GM21576 (cell line): ENCODE measurements at regions not wholly inside any gene's neighbourhood (a gene's known extent, or its start where the extent isn't known, plus 50 kb on each side); places are given as distances from the start of the nearest gene placed in this dataset.

Experiments
- ATAC-seq: cut with Tn5 transposase; IDR thresholded peaks from one replicate; pipeline ENCODE4 v1.9.1; 2021; ENCODE audit warnings: mild to moderate bottlenecking, moderate library complexity; ENCODE audit not compliant: unreplicated experiment

GRCh38 chr6:147063469-147064031, 140.7 kb upstream of the STXBP5 start:
- ATAC-seq = no peak

DNA sequence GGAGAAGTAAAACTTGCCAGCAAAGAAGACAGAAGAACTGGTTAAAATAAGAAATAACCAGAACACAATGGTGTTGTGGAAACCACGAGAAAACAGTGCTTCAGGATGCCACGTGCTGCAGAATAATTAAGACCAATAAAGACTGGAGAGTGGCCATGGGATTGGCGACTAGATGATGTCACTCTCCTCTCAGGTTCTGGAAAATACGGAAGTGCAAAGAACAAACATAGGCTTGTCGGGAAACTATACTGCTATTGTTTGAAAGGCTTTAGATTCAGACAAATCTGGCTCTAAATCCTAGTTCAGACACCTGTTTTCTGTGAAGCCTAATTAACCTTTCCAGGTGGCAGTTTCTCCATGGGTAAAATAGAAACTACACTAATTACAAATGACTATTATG, 138.4 kb upstream of the STXBP5 start:
- no peak for ATAC-seq

- ATAC-seq = no peak
These were observed 137.0 kb upstream of the STXBP5 start for GRCh38 chr6:147067184-147067583.

DNA sequence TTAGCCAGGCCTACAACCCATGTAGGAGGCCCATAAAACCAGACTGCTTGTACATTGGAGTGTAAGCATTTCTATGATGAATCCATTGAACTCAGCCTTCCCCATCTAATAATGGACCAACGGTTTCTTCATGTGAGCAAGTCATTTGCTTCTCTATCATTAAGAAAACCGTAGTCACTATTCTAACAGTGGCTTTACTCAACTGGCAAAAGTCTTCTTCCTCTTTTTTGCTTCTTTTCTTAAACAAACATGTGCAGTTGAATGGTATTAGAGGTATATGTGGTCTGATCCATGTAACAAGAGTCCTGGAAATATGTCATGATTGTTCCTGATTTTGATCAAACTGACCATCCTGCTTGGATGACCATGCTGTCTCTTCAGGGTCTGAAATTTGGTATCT, 132.4 kb upstream of the STXBP5 start:
- ATAC-seq = no peak

DNA sequence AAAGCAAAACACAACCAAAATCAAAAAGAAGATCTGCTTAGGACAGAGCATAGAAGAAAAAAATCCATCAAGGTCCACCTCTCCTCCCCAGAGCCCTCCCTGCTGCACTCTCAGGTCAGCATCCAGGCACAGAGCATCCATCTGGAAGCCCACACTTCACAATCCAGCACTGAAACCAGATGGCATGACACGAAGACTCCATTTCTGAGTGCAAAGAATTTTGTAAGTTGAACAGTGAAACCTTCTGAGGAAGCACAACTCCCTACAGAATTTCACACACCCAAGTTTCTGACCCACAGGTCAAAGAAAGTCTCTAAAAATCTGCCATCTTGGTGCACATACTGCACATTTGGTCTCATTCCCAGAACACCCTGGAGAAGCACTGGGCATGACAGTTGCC, 128.8 kb upstream of the STXBP5 start:
- ATAC-seq = no peak

DNA sequence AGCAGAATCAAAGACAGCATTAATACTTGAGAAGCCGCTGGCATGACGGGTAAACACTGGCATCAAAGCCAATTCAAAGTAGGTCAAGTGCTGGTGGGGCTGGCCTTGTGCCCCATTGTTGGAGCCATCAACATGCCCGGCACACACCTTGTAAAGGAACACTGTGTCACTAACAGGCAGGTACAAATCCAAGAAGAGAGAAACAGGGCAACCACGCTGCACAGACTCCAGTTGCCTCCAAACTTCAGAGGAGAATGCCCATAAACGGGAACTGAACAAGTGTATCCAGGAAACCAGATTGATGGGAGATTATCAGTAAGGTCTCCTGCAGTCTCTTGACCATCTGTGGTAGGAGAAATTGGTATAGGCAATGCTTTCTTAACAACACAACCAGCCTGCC, 127.0 kb upstream of the STXBP5 start:
- ATAC-seq = no peak

DNA sequence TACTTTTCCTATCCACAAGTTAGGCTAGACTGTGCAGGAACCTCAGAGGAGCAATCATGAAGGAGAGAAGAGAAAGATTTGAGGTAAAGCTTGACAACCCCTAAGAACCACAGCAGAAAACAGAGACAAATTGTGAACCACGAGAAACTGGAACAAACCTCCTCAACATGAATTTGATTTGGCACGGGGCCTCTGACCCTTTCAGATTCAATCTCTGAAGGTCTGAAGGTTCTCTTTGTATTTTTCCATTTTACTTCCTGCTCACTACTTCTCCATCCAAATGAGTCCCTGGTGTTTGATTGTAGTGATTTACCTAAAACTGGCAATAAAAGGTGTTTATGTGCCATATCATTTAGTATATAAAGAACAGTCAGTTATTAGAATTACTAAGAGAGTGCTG, 126.1 kb upstream of the STXBP5 start:
- ATAC-seq = no peak

DNA sequence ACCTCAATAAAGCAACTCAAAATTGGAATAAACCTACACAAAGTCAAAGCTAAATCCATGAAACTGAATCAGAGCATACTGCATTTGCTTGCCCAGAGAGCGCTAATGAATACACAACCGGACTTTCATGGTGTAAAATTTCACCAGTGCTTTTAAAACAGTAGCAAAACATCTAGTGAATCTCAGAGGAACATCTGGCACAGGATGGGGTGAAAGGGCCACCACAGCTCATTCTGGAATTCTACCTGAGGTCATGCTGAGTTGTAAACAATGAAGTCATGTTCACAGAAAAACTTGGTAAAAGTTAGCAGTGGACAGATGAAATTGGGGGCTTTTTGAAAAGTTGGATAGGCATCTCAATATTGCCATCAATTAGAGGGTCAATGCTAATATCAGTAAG, 125.6 kb upstream of the STXBP5 start:
- ATAC-seq = no peak

DNA sequence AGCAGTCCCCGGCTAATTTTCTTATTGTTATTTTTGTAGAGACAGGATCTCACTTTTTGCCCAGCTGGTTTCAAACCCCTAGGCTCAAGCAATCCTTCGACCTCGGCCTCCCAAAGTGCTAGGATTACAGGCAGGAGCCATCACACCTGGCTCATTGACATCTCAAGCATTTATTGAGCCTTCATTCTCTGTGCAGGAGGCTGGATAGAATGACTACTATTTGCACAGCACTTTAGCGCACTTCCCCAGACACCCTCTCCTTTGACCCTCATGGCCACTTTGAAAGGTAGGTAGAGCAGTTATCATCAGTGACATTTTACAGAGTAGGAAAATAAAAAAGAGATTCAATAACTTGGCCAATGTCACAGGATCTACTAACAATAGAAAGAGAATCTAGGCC, 124.0 kb upstream of the STXBP5 start:
- ATAC-seq = no peak

- no peak for ATAC-seq
These were observed 123.1 kb upstream of the STXBP5 start for GRCh38 chr6:147081076-147081609.

GRCh38 chr6:147087641-147088040, 116.6 kb upstream of the STXBP5 start:
- no peak for ATAC-seq

DNA sequence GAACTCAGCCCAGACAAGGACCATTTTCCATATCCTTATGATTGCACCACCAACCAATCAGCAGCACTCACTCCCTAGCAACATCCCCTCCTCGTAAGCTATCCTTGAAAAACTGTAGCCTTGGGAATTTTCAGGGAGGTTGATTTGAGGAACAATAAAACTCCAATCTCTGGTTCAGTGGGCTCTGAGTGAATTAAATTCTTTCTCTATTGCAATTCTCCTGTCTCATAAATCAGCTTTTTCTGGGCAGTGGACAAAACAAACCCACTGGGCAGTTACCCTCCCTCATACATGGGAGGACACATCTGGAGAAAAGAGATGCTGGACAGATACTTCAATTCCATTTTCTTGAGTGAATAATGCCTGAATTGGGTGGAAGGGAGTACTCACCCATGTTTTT, 115.4 kb upstream of the STXBP5 start:
- no peak for ATAC-seq

DNA sequence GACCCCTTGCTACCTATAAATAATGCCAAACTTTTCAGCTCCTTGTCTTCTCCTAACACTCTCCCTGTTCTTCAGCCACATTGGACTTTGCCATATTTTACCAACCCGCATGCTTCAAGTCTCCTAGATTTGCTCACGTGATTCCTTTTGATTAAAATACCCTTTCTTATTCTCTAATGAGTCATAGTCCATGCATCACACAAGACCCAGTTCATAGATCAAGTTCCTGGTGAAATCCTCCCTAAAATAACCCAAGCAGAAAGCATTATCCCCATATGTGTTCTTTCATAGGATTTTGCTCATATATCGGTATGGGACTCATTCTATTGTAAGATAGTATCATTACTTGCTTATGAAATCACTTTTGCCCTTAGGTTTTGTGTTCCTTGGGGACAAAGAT, 108.9 kb upstream of the STXBP5 start:
- no peak for ATAC-seq

- ATAC-seq = no peak
These were observed 104.2 kb upstream of the STXBP5 start for GRCh38 chr6:147099974-147100373.

DNA sequence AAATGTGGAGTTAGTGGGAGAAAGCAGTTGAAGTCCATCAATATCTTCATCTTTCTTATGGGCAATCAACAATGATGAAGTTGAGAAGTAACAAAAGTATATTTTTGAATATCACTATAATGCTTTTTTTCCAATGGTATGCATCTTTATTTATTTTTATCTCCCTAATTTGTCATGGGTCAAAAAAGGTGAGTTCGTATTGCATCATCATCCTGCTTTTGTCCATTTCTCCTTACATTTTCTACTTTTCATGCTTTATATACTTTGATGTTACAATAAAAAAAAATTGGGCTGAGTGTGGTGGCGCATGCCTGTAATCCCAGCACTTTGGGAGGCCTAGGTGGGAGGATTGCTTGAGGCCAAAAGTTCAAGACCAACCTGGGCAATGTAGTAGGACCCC, 101.2 kb upstream of the STXBP5 start:
- ATAC-seq = no peak

- no peak for ATAC-seq
These were observed 100.5 kb upstream of the STXBP5 start for GRCh38 chr6:147103694-147104093.

- ATAC-seq = no peak
These were observed 98.4 kb upstream of the STXBP5 start for GRCh38 chr6:147105786-147106185.

GRCh38 chr6:147106759-147107401, 97.3 kb upstream of the STXBP5 start:
- no peak for ATAC-seq

DNA sequence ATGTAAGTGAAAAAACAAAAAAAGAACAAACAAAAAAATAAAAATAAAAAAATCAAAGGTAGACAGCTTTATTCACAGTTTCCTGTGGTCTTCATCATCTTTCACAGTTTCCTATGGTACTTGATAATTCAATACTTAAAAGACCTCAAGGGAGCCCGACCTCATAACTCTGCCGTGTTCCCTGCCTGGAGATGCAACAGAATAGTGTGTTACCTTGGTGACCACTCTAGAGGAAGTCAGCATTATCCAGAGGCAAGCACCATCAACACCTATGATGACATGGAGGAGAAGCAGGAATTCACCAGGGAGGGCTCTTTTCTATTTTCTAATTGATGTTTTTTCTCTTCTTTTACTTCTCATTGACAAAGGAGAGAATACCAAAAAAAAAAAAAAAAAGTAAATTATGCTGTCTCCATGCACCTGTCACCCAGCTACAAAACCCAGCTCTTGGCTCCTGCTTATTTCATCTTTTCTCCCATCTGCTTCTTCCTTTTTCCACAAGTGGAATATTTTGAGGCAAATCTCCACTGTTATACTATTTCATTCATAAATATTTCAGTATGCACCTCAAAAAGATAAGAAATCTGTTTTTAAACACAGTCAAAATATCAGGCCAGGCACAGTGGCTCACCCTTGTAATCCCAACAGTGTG, 95.8 kb upstream of the STXBP5 start:
- no peak for ATAC-seq

GRCh38 chr6:147109707-147110106, 94.5 kb upstream of the STXBP5 start:
- no peak for ATAC-seq

DNA sequence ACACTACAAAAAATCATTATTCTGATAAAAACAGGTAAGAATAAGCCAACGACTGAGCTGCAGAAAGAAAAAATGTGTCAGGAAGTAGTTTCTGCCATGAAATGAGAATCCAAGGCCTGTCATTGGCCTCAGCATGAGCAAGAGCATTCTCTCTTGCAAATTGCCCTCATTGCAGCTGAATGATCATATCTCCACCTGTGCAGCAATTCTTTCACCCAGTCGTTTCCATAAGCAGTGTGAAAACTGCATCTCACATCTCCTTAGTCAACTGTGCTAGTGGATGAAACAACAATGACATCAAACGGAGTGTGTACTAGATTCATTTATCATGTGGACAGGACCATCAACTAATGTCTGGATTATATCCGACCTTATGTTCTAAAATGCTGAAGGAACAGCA, 88.2 kb upstream of the STXBP5 start:
- ATAC-seq = no peak

DNA sequence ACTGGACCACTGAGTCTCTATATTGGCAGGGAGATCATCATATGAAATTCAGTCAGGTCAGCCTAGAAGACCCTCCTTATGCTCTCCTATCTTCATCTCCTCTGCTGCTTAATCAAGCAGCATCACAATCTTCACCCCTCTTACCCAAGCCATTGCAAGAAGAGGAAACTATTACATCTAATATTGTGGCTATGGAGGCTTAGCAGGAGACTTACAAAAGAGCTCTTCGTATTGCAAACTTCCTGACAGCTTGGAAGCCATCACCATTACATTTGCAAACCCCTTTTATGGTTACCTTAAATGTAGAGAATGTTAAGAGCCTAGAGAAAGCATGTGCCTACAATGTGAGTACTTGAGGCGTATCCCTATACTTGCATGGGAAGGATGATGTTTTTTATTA, 87.2 kb upstream of the STXBP5 start:
- ATAC-seq = no peak
